ENCODE measurements at regions not wholly inside any gene's neighbourhood (a gene's known extent, or its start where the extent isn't known, plus 50 kb on each side); places are given as distances from the start of the nearest gene placed in this dataset.

GRCh38 chr9:32706725-32707100, 71.2 kb upstream of the TAF1L start:
- no peak for DNase-seq (ENCODE audit: low spot score)
- intact Hi-C loops (cut with micrococcal nuclease; ENCODE audit: unreplicated experiment): loop anchor here (10.0 kb wide), 1 partner anchor 332 kb away; no protein-coding TSS in a partner anchor
- Histone ChIP-seq H3K27ac (ENCODE audit: low read depth, low read length, poor library complexity, severe bottlenecking) (no peak overlapping the region), H3K4me1 (ENCODE audit: insufficient read depth, low read length, poor library complexity, severe bottlenecking) (no peaks in the 10 kb centered on the region), H3K4me3 (ENCODE audit: low read depth, low read length, poor library complexity, severe bottlenecking) (no peak overlapping the region), H3K9me3 (ENCODE audit: low read depth, low read length, poor library complexity, severe bottlenecking) (no peaks in the 10 kb centered on the region), H3K36me3 (ENCODE audit: insufficient read depth, low read length, poor library complexity, severe bottlenecking) (no peaks in the 10 kb centered on the region), H3K27me3 (replicated peaks; ENCODE audit: insufficient read depth, low read depth, low read length, poor library complexity) (peaks cover 10% of the 10 kb centered on the region)
- CTCF ChIA-PET: no interaction called here
- TF ChIP-seq EZH2 (IDR thresholded peaks at IDR 0.05; ENCODE audit: borderline replicate concordance, low read depth, low read length, poor library complexity, severe bottlenecking): no peak
- TF ChIP-seq CTCF (conservative IDR thresholded peaks at IDR 0.05; ENCODE audit: low read depth, low read length): no peak
- no TSS peak for BruUV-seq (replicated peaks)
- POLR2A ChIA-PET (ENCODE audit: low non-redundant PET): no interaction called here

GRCh38 chr9:32707326-32707725, 71.9 kb upstream of the TAF1L start:
- Histone ChIP-seq H3K4me1 (ENCODE audit: insufficient read depth, low read length, poor library complexity, severe bottlenecking) (no peaks in the 10 kb centered on the region), H3K27ac (ENCODE audit: low read depth, low read length, poor library complexity, severe bottlenecking) (no peak overlapping the region), H3K9me3 (ENCODE audit: low read depth, low read length, poor library complexity, severe bottlenecking) (no peaks in the 10 kb centered on the region), H3K36me3 (ENCODE audit: insufficient read depth, low read length, poor library complexity, severe bottlenecking) (no peaks in the 10 kb centered on the region), H3K4me3 (ENCODE audit: low read depth, low read length, poor library complexity, severe bottlenecking) (no peak overlapping the region), H3K27me3 (replicated peaks; ENCODE audit: insufficient read depth, low read depth, low read length, poor library complexity) (peaks cover 4% of the 10 kb centered on the region)
- BruUV-seq (replicated peaks): no TSS peak
- intact Hi-C loops (cut with micrococcal nuclease; ENCODE audit: unreplicated experiment): loop anchor here (10.0 kb wide), 1 partner anchor 333 kb away; no protein-coding TSS in a partner anchor
- no peak for TF ChIP-seq EZH2 (IDR thresholded peaks at IDR 0.05; ENCODE audit: borderline replicate concordance, low read depth, low read length, poor library complexity, severe bottlenecking)
- TF ChIP-seq CTCF (conservative IDR thresholded peaks at IDR 0.05; ENCODE audit: low read depth, low read length): no peak
- DNase-seq (ENCODE audit: low spot score): no peak
- ChIA-PET POLR2A (ENCODE audit: low non-redundant PET) (no interaction called here), CTCF (no interaction called here)

GRCh38 chr9:32708480-32709150, 73.1 kb upstream of the TAF1L start:
- Histone ChIP-seq H3K27me3 (replicated peaks; ENCODE audit: insufficient read depth, low read depth, low read length, poor library complexity) (no peaks in the 10 kb centered on the region), H3K9me3 (ENCODE audit: low read depth, low read length, poor library complexity, severe bottlenecking) (no peaks in the 10 kb centered on the region), H3K27ac (ENCODE audit: low read depth, low read length, poor library complexity, severe bottlenecking) (no peak overlapping the region), H3K36me3 (ENCODE audit: insufficient read depth, low read length, poor library complexity, severe bottlenecking) (no peaks in the 10 kb centered on the region), H3K4me3 (ENCODE audit: low read depth, low read length, poor library complexity, severe bottlenecking) (no peak overlapping the region), H3K4me1 (ENCODE audit: insufficient read depth, low read length, poor library complexity, severe bottlenecking) (no peaks in the 10 kb centered on the region)
- ChIA-PET POLR2A (ENCODE audit: low non-redundant PET) (no interaction called here), CTCF (no interaction called here)
- intact Hi-C loops (cut with micrococcal nuclease; ENCODE audit: unreplicated experiment): loop anchor here (10.0 kb wide), 1 partner anchor 334 kb away; no protein-coding TSS in a partner anchor
- no peak for TF ChIP-seq CTCF (conservative IDR thresholded peaks at IDR 0.05; ENCODE audit: low read depth, low read length)
- TF ChIP-seq EZH2 (IDR thresholded peaks at IDR 0.05; ENCODE audit: borderline replicate concordance, low read depth, low read length, poor library complexity, severe bottlenecking): no peak
- BruUV-seq (replicated peaks): no TSS peak
- DNase-seq (ENCODE audit: low spot score): no peak
